ENCODE measurements at regions not wholly inside any gene's neighbourhood (a gene's known extent, or its start where the extent isn't known, plus 50 kb on each side); places are given as distances from the start of the nearest gene placed in this dataset.

DNA sequence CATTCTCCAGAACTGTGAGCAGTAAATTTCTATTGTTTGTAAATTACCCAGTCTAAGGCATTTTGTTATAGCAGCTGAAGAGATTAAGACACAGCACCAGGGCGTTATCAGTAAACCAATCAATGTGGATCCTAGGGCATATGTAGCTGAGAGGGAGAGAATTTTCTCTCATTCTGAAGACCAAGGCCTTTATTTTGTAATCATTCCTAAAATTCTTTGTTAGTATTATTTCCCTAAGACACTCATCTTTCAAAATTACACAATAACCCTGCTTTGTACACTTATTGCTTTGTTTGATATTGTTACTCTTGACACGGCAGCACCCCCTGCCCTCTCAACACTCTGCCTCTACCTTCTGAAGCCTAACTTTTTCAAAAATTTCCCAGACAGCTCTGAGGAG, 419.1 kb downstream of the SLC4A3 start:
- DNase-seq (ENCODE audit: low read depth in 2 of 2) = no peak

DNA sequence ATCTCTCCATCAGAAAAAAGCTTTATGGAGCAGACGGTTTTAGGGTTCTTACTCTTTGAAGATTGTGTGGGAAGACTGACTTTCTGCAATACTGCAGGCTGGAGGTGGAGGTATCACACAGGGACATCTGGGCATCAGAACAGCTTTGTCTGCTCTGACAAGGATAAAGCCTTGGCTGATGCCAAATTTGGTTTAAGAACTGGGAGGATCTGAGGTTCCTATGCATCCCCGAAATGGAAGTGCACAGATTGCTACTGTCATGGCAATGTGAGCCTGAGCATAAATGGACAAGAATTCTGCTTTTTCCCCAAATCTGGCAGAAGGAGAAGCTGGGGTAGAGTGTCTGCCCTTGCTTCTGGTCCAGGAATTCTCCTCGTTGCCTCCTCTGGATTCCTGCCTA, 424.3 kb downstream of the SLC4A3 start:
- no peak for DNase-seq (ENCODE audit: low read depth in 2 of 2)

DNA sequence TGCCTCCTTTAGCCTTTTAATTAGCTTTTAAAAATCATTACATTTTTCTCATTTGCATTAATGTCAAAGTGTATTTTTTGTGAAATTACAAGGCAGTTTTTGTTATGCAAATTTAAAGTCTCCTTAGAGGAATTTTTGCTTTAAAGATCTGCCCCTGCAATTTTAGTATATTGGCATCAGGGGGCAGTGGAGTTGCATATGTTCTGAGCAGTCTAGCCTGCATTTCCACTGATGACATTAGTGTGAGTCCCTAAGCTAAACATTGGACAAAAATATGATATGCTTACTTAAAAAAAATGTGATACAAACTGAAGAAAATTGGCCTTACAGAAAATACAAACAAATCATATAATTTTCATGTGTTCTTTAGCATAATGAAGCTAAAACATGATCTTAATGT, 426.5 kb downstream of the SLC4A3 start:
- DNase-seq (ENCODE audit: low read depth in 2 of 2) = no peak

DNA sequence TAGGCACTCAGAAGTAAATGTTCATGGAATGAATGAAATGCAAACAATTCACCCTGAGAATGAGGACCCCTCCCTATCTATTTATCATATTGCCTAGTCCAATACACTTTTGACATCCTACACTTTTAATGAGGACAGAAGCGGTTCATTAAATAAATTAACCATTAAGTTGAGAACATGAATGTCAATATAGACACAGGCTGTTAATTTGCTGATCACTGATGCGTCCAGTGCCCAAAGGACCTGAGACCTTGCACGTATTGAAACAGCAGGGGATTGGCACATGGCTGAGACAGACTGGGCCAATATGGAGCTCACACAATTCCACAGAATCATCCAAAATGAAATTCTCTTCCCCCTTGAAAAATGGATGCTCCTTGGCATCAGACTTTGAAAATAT, 430.0 kb downstream of the SLC4A3 start:
- no peak for DNase-seq (ENCODE audit: low read depth in 2 of 2)

DNA sequence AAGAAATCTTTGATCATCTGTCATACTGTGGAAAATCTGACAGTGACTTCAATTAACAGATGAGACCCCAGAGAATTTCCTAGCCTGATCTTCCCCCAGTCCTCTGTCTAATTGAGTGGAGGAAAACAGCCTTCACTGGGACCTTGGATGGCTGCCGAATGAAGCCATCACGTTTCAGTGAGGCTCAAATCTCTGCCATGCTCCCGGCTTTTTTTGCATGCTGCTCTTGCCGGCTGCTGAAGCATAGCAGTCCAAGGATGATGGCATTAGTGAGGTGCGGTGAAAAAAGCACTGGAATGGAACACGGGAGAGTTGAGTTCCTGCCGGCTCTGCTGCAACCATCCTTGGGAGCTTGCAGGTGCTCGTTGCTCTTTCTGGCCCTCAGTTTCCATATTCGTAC, 430.5 kb downstream of the SLC4A3 start:
- DNase-seq (ENCODE audit: low read depth in 2 of 2) = no peak

DNA sequence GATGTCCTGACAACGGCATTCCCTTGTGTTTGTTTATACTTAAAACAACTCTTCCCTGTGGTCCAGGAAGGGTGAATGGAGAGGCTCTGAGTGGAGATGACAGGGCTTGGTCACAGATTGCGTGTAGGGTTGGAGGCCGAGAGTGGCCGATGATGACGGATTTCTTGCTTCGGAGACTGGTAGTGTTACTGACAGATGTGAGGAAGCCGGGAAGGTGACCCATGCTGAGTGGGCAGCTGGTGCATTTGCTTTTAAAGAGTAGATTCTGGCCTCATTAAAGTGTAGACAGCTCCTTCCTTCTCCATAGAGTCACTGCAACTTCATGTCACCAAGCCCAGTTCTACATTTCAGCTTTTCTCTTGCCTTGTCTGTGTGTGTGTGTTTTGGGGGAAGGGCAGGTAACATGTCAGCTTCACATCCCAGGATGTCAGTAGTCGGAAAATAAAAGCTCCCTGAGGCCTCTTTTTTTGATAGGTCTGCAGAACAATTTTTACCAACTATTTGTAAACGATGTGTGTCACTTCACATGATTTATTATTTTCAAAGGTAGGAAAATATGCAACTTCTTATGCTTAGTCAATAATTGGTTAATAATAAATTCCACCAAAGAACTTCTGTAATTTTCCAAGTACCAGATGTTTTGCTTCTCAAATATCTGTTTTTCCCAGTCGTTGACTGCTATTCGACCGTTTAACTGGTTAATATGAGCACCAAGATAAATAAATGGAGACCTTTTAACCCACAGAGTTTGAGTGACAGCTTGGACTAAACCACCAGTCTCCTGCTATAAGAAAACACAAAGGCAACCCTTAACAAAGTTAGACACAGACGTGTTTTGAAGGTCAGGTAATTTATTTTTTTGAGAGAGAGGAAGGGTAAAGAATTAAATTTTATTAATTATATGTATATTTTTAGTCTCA, 436.9 kb downstream of the SLC4A3 start:
- no peak for DNase-seq (ENCODE audit: low read depth in 2 of 2)

DNA sequence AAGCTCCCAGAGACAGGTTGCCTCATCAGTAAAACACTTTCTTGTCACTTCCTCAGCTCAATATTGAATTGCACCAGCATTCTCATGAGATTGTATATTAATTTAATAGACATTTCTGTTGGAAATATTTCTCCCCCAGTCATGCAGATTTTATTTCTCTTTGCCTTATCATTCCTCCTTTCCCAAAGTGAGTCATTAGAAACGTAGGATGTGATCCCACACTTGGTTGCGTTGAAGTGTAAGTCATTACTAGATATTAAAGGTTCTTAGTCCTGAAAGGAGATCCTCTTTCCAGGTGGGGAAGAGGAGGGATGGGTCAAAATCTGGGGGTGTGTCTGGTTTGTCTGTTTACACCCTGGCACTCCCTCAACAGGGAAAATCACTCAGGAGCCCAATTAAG, 438.2 kb downstream of the SLC4A3 start:
- no peak for DNase-seq (ENCODE audit: low read depth in 2 of 2)

DNA sequence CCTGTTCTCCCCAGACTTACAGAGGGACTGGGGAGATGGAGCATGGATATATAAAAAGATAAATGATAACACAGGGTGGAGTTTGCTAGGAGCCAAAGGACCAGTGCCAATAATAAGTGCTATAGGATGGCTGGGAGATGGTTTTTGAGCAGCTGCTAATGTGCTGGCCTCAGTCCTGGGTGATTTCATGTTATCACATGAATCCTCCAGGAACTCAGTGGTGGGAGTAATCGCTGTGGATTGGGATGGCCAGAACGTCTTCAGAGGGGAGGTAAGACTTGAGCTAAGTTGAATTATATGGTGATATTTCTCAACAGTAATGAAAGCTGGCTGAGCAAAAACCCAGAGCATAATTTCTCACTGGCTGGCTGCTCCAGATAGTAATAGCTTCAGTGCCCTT, 441.4 kb downstream of the SLC4A3 start:
- no peak for DNase-seq (ENCODE audit: low read depth in 2 of 2)

DNA sequence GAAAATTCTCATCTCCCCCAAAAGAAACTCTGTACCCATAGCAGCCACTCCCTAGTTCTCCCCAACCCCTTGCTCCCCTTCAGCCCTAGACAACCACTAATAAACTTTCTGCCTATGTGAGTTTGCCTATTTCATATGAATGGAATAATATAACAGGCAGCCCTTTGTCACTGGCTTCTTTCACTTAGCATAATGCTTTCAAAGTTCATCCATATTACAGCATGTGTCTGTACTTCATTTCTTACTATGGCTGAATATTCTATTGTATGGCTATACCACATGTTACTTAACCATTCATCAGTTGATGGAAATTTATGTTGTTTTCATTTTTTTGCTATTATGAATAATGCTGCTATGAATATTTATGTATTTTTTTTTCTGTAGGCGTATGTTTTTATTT, 442.9 kb downstream of the SLC4A3 start:
- no peak for DNase-seq (ENCODE audit: low read depth in 2 of 2)

DNA sequence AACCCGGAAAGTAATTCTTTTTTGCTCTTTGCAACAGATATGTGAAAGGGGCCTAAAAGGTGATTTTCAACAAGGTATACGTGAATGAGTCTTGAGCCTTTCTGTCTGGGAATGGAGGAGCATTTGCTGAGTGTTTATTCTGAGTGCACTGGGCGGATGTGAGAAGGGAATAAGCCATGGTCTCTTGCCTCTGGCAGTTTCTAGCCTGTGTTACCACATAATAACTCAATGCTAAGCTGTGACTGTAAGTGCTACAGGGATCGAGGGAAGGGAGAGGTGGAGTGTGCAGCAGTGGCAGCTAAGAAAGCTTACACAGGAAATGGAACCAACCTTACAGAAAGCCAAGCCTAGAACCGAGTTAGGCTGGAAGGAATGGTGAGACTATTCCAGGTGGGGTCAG, 444.3 kb downstream of the SLC4A3 start:
- no peak for DNase-seq (ENCODE audit: low read depth in 2 of 2)

DNA sequence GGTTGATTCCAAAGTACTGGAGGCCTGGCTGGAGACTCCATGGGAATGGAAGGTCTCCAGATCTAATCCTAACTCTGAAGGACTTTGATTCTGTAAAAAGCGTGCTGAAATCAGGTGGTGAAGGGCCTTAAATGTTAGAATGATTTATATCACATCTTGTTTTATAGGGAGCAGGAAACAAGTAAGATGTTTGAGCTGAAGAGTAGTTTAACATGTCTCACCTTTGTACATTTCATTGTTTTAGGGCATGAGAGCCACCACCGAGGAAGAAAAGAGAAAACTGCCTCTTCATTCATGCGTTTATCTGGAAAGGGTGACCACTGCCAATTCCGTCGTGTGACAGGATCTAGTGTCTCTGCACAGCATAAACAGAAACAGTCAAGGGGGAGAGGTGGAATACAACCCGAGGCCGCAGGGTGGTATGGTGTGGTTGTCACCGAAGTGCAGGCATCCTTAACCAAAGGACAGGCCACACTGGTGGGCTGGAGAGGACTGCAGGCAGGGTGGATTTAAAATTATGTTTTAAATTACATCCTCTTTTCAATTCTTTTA, 445.3 kb downstream of the SLC4A3 start:
- no peak for DNase-seq (ENCODE audit: low read depth in 2 of 2)

DNA sequence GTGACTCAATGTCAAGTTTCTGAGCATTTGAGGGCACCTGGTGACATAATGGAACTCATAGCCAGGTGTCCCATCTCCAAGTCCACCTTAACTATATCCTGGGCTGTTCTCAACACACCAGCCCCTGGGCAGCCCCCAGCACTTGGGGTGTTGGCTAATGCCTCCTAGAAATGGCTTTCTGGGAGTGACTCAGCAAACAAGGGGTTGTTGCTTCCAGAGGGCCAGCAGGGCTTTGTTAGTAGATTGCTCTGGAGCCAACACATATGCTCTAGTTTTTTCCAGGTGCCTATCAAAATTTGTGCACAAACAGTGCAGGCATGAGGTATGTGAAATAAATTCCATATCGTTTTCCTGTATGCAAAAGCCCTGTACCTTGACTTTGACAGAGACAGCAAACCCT, 448.4 kb downstream of the SLC4A3 start:
- DNase-seq (ENCODE audit: low read depth in 2 of 2) = no peak

DNA sequence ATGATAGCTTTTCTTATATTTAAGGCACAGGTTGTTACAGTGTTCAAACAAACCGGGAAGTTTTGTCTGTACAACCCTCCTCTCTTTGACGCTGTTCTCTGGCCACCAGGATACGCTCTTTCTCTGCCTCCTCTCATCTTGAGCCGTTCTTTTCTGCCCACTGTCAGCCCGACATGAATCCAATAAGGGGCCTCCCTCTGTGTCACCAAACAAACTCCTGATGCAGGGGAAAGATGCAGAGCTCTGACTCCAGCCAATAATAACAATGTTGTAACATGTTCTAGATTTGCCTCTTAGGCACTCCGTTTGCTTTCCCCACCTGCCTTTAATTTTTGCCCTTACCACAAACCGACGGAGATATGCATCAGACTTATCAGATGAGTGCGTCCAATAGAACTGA, 449.3 kb downstream of the SLC4A3 start:
- no peak for DNase-seq (ENCODE audit: low read depth in 2 of 2)

DNA sequence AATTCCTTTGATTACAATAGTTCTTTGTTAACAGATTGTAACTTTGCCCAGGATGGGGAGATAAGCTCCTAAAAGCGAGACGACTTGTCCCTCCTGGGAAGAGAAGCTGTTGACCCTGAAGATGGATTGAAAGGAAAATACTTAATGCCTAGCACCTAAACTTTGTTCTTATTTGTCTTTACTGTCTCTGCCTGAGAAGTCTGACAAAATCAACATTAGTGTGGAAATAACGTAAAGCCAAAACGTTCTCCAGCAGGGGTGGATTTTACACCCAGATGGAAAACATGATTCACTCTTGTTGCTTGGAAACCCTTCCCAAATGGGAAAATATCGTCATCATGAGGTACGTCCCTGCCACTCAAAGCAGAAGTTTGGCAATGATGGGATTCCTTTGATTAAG, 450.1 kb downstream of the SLC4A3 start:
- no peak for DNase-seq (ENCODE audit: low read depth in 2 of 2)

DNA sequence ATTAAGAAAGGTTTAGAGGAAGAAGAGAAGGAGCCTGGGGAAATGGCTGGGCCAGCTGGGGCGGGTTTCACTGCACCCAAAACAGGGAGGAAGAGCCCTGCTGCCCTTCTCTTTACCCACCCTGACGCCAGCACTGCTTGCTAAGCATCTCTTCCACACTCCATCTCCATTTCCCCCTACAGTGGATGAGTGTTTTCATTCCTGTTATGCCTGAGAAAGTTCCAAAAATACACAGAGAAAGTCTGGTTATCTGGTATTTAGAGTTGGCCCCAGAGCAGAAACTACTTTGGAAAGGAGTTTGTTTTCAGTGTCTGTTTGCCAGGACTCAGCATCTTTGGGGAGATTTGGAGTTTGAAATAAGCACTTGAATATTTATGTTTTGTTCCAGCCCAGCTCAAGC, 451.0 kb downstream of the SLC4A3 start:
- no peak for DNase-seq (ENCODE audit: low read depth in 2 of 2)

DNA sequence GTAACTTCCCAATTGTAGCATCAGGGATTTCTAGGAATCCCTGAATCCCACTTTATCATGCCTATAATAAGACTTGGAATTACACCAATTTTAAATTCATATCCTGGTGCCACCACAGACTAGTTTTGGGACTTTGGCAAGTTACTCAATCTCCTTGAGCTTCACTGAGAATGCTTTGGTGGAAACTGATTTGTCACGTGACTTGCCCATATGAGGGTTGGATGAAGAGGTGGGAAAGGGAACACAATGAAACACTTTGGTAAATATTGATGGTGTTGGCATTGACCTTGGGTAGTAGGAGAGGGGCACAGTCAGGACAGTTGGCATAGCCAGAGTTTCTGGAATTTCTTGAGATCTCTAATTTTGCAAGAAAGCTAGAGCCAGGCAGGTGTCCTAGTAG, 452.2 kb downstream of the SLC4A3 start:
- no peak for DNase-seq (ENCODE audit: low read depth in 2 of 2)

DNA sequence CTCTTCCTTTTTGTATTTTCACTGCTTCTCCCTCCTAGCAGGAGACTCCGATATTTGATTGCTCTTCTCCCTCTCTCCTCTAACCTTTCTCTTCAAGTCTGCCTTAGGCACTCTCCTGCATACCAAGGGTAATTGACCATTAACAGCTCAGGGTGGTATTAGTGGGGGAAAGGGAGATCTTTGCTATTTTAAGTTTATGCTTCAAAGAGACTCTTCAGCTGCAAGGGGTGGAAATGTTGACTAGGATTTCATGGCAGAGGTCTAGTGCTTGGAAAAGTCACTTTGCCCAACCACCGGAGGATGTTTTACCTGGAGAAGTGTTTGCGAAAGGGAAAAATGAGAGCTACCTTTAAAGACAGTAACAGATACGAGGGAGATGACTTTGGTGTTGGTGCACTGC, 453.7 kb downstream of the SLC4A3 start:
- no peak for DNase-seq (ENCODE audit: low read depth in 2 of 2)

DNA sequence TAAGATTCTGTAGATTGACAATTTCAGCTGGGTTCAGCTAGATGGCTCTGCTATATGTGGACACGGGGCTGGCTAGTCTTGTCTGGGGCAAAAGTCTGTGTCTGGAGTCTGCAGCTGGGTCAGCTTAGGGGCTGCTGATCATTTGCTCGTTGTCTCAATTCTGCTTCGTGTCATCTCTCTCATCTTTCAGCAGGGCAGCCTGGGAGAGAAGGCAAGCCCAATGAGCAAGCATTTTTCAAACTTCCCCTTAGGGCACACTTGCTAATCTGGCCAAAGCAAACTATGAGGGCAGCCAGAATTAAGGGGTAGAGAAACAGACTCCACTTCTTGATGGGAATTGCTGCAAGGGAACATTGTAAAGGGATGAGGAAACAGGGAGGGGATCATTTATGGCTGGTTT, 462.6 kb downstream of the SLC4A3 start:
- DNase-seq (ENCODE audit: low read depth in 2 of 2) = no peak

DNA sequence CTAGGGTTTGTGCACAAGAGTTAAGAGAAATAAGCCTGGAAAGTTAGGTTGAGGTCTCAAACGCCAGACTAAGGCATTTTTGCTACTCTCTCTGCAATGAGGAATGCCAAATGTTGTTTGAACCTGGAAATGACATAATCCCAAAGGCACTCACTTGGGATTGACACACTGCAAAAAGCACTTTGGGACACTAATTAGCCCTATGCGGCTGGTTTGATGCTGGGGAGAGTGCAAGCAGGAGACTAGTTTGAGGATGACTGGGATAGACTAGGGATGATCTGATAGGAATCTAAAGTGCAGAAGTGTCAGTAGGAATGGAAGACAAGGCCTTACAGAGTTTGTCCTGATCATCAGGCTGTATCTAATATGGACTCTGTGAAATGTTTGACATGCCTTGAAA, 469.0 kb downstream of the SLC4A3 start:
- no peak for DNase-seq (ENCODE audit: low read depth in 2 of 2)

DNA sequence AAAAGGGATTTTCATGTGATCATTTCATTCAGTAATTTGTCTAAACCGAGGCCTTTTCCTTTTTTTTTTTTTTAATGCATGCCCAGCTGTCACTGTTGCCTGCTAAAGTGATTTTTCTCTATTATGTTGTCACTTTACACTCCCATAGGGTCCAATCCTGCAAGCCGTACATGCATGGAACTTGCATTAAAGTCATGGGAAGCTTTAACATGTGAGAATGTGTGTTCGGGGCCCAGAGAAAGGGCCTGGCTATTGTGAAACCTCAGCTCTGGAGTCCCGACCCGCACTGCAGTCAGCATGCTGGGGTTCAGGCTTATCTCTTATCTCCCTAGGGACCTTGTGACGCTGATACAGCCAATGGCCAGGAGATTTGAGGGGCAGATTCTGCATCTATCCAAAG, 474.6 kb downstream of the SLC4A3 start:
- DNase-seq (ENCODE audit: low read depth in 2 of 2) = no peak

DNA sequence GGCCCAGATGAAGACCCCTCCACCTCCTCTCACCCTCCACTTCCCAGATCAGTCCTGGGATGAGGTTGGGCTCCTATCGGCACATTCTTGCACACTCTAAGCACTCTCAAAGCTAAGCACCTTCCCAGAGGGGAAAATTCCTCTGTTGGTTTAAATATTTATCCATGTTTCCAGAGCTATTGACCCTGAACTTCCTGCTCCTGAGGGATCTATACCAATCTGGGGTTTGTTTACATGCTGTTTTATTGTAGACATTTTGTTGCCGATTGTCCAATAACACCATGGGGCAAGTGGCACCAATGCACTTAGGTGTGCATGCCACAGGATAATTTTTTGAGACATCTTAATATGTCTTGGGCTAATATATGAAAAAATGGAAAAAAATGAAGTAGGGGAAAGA, 476.2 kb downstream of the SLC4A3 start:
- no peak for DNase-seq (ENCODE audit: low read depth in 2 of 2)

DNA sequence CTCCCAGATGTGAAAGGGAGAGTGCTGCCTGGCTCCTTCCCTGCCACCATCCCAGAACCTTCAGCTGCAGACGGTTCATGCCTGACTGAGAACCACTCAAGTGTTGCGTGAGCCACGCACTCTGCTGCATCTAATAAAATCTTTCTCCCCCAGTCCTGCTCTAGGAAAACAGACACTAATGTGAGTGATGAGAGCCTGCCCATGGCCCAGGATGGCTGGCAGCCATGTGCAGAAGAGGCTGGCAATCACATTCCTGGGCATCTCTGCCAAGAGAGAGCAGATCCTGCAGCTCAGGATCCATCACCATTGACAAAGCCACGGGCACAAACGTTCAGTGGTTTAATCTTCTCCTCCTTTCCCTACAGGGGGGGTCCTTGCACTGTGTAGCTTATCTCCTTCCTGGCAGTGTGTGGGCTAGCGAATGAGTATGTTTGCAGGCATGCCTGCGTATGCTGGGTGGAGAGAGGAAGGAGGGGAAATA, 477.5 kb downstream of the SLC4A3 start:
- no peak for DNase-seq (ENCODE audit: low read depth in 2 of 2)

DNA sequence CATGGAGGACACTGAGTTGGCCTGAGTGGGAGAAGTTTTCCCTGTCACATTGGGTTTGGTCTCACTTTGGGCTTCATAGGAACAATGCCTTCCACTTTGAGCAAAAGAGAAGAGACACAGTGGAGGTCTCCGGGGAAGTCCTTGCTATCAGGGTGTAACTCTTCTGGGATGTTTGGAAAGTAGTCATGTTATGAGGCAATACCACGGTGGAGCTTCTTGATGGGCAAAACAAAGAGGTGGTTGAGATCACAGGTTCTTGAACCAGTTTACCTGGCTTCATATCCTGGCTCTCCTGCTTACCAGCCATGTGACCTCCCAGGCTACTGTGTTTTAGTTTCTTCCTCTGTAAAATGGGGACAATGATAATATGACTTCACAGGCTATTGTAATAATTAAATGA, 478.6 kb downstream of the SLC4A3 start:
- no peak for DNase-seq (ENCODE audit: low read depth in 2 of 2)

DNA sequence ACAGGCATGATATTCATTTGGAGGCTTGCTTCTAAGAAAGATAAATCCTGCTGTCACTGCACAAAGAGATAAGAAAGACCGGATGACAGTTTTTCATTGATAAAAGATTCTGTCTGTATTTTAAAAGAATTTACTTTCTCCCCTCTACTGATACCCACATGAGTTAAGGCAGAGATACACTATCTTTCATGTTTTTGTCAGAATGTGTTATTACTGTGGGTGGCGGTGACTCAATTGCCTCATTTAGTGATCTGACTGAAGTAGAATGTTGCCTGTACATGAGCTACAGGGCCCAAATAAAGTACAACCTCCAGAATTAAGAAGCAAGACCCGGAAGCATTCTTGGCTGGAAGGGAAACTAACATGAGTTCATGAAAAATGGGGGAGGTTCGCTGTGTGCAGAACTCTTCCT, 480.0 kb downstream of the SLC4A3 start:
- no peak for DNase-seq (ENCODE audit: low read depth in 2 of 2)
